ENCODE measurements at regions not wholly inside any gene's neighbourhood (a gene's known extent, or its start where the extent isn't known, plus 50 kb on each side); places are given as distances from the start of the nearest gene placed in this dataset.

DNA sequence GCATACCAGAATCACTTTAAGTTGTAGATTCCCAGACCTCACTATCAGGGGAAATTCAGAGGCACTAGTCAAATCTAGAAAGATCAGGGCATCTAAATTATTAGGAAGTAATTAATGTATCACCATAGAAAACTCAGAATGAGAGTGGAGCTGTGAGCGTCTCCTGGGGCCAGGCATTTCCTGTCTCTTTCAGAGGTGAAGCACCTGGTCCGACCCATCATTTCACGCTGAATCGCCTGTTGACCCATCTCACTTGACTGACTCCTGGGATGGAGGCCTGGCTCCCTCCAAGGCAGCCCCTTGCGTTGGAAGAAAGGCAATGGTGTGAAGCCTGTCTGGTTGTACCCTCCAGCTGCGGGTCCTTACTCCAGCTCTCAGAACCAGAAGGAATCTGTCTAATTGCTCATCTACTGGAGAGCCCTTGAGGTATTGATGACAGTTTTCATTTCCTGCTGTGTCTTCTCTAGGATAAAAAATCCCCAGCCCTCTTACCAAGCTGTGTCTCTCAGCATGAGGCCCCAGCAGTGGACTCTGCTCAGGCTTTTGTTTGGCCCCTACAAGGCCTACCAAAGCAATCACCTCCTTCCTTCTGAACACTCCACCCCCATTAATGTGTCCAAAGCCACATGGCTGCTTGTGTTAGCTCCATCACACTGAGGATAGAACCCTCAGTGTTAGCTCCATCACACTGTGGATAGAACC, 93.2 kb upstream of the SYT13 start:
- TF ChIP-seq POLR2AphosphoS5 (IDR thresholded peaks at IDR 0.05; ENCODE audit: low read depth, low read length), result no peak
- no peak for TF ChIP-seq TAF1 (IDR thresholded peaks at IDR 0.05; ENCODE audit: borderline replicate concordance, insufficient read depth, low read length)
- TF ChIP-seq, protein P1, sequence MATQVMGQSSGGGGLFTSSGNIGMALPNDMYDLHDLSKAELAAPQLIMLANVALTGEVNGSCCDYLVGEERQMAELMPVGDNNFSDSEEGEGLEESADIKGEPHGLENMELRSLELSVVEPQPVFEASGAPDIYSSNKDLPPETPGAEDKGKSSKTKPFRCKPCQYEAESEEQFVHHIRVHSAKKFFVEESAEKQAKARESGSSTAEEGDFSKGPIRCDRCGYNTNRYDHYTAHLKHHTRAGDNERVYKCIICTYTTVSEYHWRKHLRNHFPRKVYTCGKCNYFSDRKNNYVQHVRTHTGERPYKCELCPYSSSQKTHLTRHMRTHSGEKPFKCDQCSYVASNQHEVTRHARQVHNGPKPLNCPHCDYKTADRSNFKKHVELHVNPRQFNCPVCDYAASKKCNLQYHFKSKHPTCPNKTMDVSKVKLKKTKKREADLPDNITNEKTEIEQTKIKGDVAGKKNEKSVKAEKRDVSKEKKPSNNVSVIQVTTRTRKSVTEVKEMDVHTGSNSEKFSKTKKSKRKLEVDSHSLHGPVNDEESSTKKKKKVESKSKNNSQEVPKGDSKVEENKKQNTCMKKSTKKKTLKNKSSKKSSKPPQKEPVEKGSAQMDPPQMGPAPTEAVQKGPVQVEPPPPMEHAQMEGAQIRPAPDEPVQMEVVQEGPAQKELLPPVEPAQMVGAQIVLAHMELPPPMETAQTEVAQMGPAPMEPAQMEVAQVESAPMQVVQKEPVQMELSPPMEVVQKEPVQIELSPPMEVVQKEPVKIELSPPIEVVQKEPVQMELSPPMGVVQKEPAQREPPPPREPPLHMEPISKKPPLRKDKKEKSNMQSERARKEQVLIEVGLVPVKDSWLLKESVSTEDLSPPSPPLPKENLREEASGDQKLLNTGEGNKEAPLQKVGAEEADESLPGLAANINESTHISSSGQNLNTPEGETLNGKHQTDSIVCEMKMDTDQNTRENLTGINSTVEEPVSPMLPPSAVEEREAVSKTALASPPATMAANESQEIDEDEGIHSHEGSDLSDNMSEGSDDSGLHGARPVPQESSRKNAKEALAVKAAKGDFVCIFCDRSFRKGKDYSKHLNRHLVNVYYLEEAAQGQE (IDR thresholded peaks at IDR 0.05; ENCODE audit: insufficient read depth in 1 of 2, low read depth in 2 of 2, low read length in 2 of 2), result no peak
- TF ChIP-seq FOXP2 (optimal IDR thresholded peaks at IDR 0.05; ENCODE audit: borderline replicate concordance, extremely low read depth, extremely low read length, insufficient read depth), result no peak
- no peak for TF ChIP-seq SIN3A (IDR thresholded peaks at IDR 0.05; ENCODE audit: borderline replicate concordance, insufficient read depth, low read length)
